HG02798 (cell line): ENCODE measurements at regions not wholly inside any gene's neighbourhood (a gene's known extent, or its start where the extent isn't known, plus 50 kb on each side); places are given as distances from the start of the nearest gene placed in this dataset.
A peak's percentile ranks its signal among the peaks of the same experiment; 100 is the strongest.

Experiments
- ATAC-seq: cut with Tn5 transposase; IDR thresholded peaks from one replicate; pipeline ENCODE4 v1.9.1; 2021; ENCODE audit warnings: mild to moderate bottlenecking; ENCODE audit not compliant: unreplicated experiment, poor library complexity

- ATAC-seq: no peak
These were observed 97.2 kb upstream of the PDE5A start for GRCh38 chr4:119725688-119726330.

DNA sequence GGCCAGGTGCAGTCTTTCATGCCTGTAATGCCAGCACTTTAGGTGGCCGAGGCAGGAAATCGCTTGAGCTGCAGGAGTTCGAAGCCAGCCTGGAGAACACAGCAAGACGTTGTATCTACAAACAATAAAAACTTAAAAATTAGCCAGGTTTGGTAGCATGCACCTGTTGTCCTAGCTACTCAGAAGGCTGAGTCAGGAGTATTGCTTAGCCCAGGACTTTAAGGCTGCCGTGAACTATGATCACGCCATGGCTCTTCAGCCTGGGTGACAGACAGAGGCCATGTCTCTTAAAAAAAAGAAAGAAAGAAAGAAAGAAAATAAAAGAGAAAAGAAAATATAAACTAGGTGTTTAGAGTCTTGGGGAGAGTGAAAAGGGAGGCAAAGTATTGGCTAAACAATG, 96.4 kb upstream of the PDE5A start:
- no peak for ATAC-seq

DNA sequence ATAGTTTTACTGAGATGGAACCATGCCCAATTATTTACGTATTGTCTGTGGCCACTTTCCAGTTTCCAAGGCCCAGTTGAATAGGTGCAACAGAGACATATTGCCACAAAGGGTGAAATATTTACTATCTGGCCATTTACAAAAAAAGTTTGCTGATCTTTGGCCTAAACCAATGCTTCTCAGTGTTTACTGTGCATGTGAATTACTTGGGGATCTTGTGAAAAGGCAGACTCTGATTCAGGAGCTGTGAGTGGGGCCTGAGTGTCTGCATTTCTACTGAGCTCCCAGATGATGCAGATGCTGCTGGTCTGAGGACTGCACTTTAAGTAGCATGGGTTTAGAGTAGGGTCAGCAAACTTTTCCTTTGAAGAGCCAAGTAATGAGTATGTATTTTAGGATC, 94.1 kb upstream of the PDE5A start:
- no peak for ATAC-seq

DNA sequence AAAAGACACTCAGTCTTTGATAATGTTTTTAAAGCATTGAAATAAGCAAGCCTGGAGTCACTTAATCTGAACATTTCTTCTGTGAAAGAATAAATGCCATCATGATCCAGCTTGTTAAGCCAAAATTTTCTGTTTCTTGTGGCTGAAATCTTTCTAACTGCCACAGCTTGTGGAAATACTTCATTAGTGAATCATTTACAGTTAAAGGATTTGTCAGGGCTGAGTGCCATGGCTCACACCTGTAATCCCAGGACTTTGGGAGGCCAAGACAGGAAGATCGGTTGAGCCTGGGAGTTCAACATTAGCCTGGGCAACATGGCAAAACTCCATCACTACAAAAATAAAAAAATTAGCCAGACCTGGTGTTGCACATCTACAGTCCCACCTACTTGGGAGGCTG, 93.3 kb upstream of the PDE5A start:
- no peak for ATAC-seq

- ATAC-seq: no peak
These were observed 87.2 kb upstream of the PDE5A start for GRCh38 chr4:119715490-119716445.

- ATAC-seq: no peak
These were observed 80.8 kb upstream of the PDE5A start for GRCh38 chr4:119709418-119709817.

- no peak for ATAC-seq
These were observed 78.7 kb upstream of the PDE5A start for GRCh38 chr4:119707336-119707735.

GRCh38 chr4:119706804-119707203, 78.2 kb upstream of the PDE5A start:
- ATAC-seq: no peak

DNA sequence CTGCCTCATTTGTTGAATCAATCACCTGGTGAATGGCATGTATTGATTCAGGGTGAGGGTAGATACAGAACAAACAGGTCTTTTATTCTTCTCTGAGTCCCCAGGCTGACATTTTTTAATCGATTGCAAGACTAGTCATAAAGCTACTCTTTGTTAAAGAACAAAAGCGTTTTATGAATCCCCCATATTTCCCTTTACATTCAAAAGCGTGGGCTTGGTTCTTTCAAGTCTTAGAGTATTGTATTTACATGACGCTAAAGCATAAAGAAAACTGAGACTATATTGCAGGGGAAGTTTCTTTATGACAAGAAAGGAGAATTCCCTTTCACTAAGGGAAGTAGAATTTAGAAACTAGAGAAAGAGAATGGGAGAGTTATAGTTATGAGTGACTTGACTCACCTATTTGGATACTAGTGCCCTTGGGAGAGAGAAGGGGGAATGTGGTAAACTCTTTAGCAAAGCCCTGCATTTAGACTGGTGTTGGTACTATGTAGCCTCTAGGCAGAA, 69.3 kb upstream of the PDE5A start:
- ATAC-seq: peak; percentile 67

DNA sequence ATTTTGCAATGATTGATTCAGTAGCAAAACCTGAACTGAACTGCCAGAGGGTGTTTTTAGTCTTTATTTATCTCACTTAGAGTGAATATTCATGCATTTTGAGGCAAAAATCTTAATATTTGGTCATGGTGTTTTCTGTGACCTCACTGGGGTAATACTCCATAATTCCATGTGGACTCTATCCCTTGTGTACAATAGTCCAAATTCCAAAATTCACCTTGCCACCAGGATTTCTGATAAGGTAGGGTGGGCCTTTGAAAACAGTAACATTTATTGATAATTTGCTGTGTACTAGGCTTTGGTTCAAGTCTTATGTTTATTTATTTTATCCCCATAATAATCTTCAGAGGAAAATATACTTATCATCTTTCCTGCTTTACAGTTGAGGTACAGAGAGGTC, 68.4 kb upstream of the PDE5A start:
- ATAC-seq: no peak

DNA sequence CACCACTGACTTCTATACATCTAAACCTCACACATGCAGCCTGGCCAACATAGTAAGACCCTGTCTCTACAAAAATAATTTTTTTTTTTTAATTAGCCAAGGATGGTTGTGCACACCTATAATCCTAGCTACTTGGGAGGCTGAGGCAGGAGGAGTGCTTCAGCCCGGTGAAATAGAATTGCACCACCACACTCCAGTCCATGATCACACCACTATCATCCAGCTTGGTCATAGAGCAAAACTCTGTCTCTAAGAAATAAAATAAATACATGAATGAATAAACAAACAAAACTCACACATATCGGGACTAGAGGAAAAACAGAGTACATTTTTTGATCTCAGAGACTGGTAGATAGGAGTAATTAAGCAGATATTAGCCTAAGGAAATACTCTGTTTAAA, 66.6 kb upstream of the PDE5A start:
- ATAC-seq: no peak

DNA sequence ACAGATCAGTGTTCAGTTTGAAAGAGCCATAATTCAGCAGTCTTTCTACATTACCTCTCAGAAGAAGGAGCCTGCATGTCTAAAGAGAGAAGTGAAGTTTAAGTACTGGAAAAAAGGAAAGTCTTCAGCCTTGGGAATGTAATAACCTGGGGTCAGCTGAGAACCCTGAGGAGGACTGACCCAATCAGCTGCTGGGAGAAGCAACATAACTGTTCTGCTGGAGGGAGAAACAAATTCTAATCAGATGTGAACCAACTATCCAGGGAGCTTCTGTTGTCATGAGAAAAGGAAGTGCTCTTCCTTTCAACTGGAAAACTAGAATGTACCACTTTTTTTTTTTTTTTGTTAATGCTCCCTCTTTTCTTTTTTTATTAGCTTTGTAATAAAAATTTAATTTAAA, 64.5 kb upstream of the PDE5A start:
- no peak for ATAC-seq

- ATAC-seq: no peak
These were observed 63.4 kb upstream of the PDE5A start for GRCh38 chr4:119692001-119692400.

- ATAC-seq: no peak
These were observed 62.3 kb upstream of the PDE5A start for GRCh38 chr4:119690871-119691270.

DNA sequence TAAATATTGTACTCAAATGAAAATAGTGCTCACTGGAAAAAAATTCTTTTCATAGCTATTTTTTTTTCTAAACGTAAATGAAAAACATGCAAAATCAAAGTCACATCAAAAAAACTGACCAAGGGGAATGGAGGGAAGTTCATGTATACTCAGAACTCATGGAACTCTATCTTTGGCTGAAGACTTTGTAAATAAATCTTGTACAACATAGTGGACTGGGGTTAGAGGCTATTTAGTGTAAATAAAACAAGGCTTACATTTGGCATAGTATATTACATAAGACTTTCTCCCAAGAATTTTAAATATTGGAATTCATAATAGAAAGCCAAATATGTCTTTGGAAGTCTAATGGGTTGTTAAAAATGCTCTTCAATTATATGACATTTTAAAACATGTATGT, 59.8 kb upstream of the PDE5A start:
- ATAC-seq: no peak

DNA sequence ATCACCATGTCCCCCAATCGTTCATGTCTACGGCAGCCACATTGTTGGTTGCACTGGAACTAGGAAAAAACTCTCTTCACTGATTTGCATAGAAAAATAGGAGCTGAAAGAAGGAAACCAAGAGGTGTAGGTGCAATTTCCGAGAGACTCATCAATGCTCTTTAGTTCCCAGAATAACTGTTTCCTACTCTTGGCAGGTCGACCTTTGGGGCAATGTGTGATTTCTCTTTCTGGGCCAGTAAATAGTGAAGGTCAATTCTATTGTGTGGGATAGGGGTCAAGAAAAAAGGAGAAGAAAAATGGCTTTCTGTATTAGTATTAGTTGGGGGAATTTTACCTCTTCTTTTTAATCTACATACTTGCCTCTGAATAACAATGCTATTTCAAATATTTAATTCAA, 55.9 kb upstream of the PDE5A start:
- ATAC-seq: no peak

DNA sequence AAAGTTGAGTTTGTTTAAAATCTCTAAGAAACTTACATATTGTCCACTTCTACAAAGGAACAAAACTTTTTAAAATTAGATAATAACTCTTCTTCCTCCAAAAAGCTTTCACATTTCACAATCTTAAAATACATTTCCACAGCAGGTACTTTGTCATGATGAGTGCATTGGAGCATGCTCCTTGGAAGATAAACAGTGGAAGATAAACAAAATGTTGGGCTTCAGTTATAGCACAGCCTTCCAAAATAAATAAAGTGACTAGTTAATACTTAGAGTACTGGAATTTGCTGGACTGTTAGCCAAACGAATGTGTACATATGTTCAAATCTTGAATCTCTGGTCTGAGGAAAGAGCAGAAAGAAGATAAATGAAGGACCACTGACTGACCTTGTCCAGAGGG, 54.9 kb upstream of the PDE5A start:
- no peak for ATAC-seq

DNA sequence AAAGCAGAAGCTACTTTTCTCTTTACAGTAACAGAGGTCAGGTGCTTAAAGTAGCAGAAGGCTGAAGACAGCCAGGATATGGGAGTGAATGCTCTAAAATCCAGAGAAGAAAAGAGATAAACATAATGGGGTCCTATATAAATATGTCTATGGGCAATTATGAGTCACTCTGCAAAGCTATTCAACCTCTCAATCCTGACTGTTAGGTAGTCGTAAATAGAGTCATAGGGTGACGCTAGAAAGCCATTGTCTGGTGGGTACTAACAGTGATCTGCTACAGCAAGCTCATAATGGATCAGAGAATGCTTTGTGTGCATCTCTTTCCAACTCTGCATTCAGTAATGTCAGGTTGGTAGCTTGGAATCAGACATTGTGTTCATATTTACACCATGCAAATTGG, 53.5 kb upstream of the PDE5A start:
- ATAC-seq: no peak

- no peak for ATAC-seq
These were observed 50.6 kb upstream of the PDE5A start for GRCh38 chr4:119679251-119679650.

GRCh38 chr4:119678761-119679160, 50.2 kb upstream of the PDE5A start:
- no peak for ATAC-seq
